ENCODE measurements at regions not wholly inside any gene's neighbourhood (a gene's known extent, or its start where the extent isn't known, plus 50 kb on each side); places are given as distances from the start of the nearest gene placed in this dataset.

- DNase-seq (ENCODE audit: low read depth) = no peak
These were observed 70.2 kb upstream of the CD180 start for GRCh38 chr5:67266654-67267350.

- DNase-seq (ENCODE audit: low read depth) = no peak
These were observed 69.4 kb upstream of the CD180 start for GRCh38 chr5:67265951-67266350.

- no peak for DNase-seq (ENCODE audit: low read depth)
These were observed 67.2 kb upstream of the CD180 start for GRCh38 chr5:67263656-67264408.

- no peak for DNase-seq (ENCODE audit: low read depth)
These were observed 66.4 kb upstream of the CD180 start for GRCh38 chr5:67262956-67263355.

GRCh38 chr5:67262206-67262605, 65.6 kb upstream of the CD180 start:
- DNase-seq (ENCODE audit: low read depth) = no peak

GRCh38 chr5:67259548-67260215, 63.1 kb upstream of the CD180 start:
- no peak for DNase-seq (ENCODE audit: low read depth)

- DNase-seq (ENCODE audit: low read depth) = no peak
These were observed 60.9 kb upstream of the CD180 start for GRCh38 chr5:67257500-67257899.

GRCh38 chr5:67257077-67257476, 60.5 kb upstream of the CD180 start:
- DNase-seq (ENCODE audit: low read depth) = no peak

GRCh38 chr5:67255881-67256280, 59.3 kb upstream of the CD180 start:
- DNase-seq (ENCODE audit: low read depth) = no peak

- no peak for DNase-seq (ENCODE audit: low read depth)
These were observed 57.3 kb upstream of the CD180 start for GRCh38 chr5:67253911-67254310.

GRCh38 chr5:67249590-67249895, 52.9 kb upstream of the CD180 start:
- no peak for DNase-seq (ENCODE audit: low read depth)

GRCh38 chr5:67248703-67249589, 52.3 kb upstream of the CD180 start:
- DNase-seq (ENCODE audit: low read depth) = no peak

GRCh38 chr5:67246546-67247268, 50.1 kb upstream of the CD180 start:
- DNase-seq (ENCODE audit: low read depth) = no peak
